Keratinocyte (primary cell): ENCODE measurements at regions not wholly inside any gene's neighbourhood (a gene's known extent, or its start where the extent isn't known, plus 50 kb on each side); places are given as distances from the start of the nearest gene placed in this dataset.

Experiments
- DNase-seq: peaks from one replicate; pipeline ENCODE4 v3.0.0-alpha.2; 2011; ENCODE audit warnings: low read depth, missing footprints, low spot score
- FAIRE-seq: peaks from 2 replicates; lab custom pipeline; 2011; peaks lifted over from hg19 to GRCh38; lab: Jason Lieb, UNC
- H2AFZ ChIP-seq: 2 replicates; pipeline ENCODE4 v1.6.0; 2012; ENCODE audit warnings: low read length, control low read depth, inconsistent platforms; ENCODE audit not compliant: control insufficient read depth
- H3K27ac ChIP-seq: 2 replicates; pipeline ENCODE4 v1.5.1; 2011; ENCODE audit warnings: low read length; ENCODE audit not compliant: control insufficient read depth, insufficient read depth
- H3K27me3 ChIP-seq: 3 replicates; pipeline ENCODE4 v1.6.0; 2011; ENCODE audit warnings: low read length; ENCODE audit not compliant: control insufficient read depth, insufficient read depth; ENCODE audit errors: extremely low read depth
- H3K36me3 ChIP-seq, 2 experiments: 2 replicates in 1 of 2; 3 replicates in 1 of 2; pipeline ENCODE4 v1.5.1; 2011; ENCODE audit warnings: low read length in 2 of 2, mild to moderate bottlenecking in 1 of 2; ENCODE audit not compliant: control insufficient read depth in 2 of 2, insufficient read depth in 2 of 2; ENCODE audit errors: extremely low read depth in 1 of 2
- H3K4me1 ChIP-seq: 3 replicates; pipeline ENCODE4 v1.5.1; 2011; ENCODE audit warnings: low read length; ENCODE audit not compliant: control insufficient read depth, insufficient read depth; ENCODE audit errors: extremely low read depth
- H3K4me2 ChIP-seq: 3 replicates; pipeline ENCODE4 v1.6.0; 2011; ENCODE audit warnings: low read depth, low read length; ENCODE audit not compliant: control insufficient read depth, insufficient read depth; ENCODE audit errors: extremely low read depth
- H3K4me3 ChIP-seq, 3 experiments: fragments of 200-600 bp in 1 of 3; sonication (generic) in 1 of 3; 2 replicates in 2 of 3; 3 replicates in 1 of 3; pipeline ENCODE4 v1.5.1; 2011 to 2016; ENCODE audit warnings: low read length in 3 of 3, mild to moderate bottlenecking in 3 of 3, control low read depth in 2 of 3, inconsistent platforms in 1 of 3, low read depth in 1 of 3, mixed read lengths in 1 of 3, mixed run types in 1 of 3, moderate library complexity in 1 of 3; ENCODE audit not compliant: control insufficient read depth in 2 of 3, insufficient read depth in 2 of 3; ENCODE audit errors: extremely low read depth in 1 of 3
- H3K79me2 ChIP-seq: 2 replicates; pipeline ENCODE4 v1.6.0; 2012; ENCODE audit warnings: low read length; ENCODE audit not compliant: control insufficient read depth, insufficient read depth
- H3K9ac ChIP-seq: 3 replicates; pipeline ENCODE4 v1.6.0; 2011; ENCODE audit warnings: low read length; ENCODE audit not compliant: control insufficient read depth, insufficient read depth; ENCODE audit errors: extremely low read depth
- H3K9me1 ChIP-seq: 3 replicates; pipeline ENCODE4 v1.6.0; 2011; ENCODE audit warnings: low read length; ENCODE audit not compliant: control insufficient read depth, insufficient read depth; ENCODE audit errors: extremely low read depth
- H3K9me3 ChIP-seq: 2 replicates; pipeline ENCODE4 v1.5.1; 2012; ENCODE audit warnings: low read depth, low read length; ENCODE audit not compliant: control insufficient read depth
- H4K20me1 ChIP-seq: 3 replicates; pipeline ENCODE4 v1.6.0; 2011; ENCODE audit warnings: low read length; ENCODE audit not compliant: control insufficient read depth, insufficient read depth; ENCODE audit errors: extremely low read depth
- CTCF ChIP-seq, 3 experiments: IDR thresholded peaks in 1 of 3; conservative IDR thresholded peaks in 1 of 3; optimal IDR thresholded peaks in 1 of 3; 2 replicates in 2 of 3; 3 replicates in 1 of 3; pipeline versions ENCODE3 to v1.5.1; 2011; ENCODE audit warnings: low read length in 3 of 3, mild to moderate bottlenecking in 3 of 3, moderate library complexity in 2 of 3, control low read depth in 1 of 3, inconsistent platforms in 1 of 3; ENCODE audit not compliant: insufficient read depth in 2 of 3; ENCODE audit errors: extremely low read depth in 1 of 3
- EZH2 ChIP-seq: IDR thresholded peaks from one replicate; pipeline ENCODE4 v1.6.1; 2012; ENCODE audit warnings: inconsistent platforms, mild to moderate bottlenecking, low read length, moderate library complexity
- dilution Hi-C: fragments of 300-500 bp; cut with MboI; formaldehyde crosslinking; loops from one replicate; pipeline ENCODE4 v1.7.0; 2020; ENCODE audit warnings: low sequenced_read_pairs; ENCODE audit not compliant: extremely low pct_ligation_motif_present

GRCh38 chr10:128709686-128710085, 583.5 kb upstream of the MKI67 start:
- Histone ChIP-seq H3K9ac (no peak overlapping the region), H3K4me3 (no peak overlapping the region), H3K79me2 (no peaks in the 10 kb centered on the region), H3K9me1 (no peaks in the 10 kb centered on the region), H3K27ac (no peak overlapping the region), H4K20me1 (no peaks in the 10 kb centered on the region), H3K27me3 (no peaks in the 10 kb centered on the region), H3K9me3 (no peaks in the 10 kb centered on the region), H3K4me1 (no peaks in the 10 kb centered on the region), H3K4me2 (no peak overlapping the region), H2AFZ (no peak overlapping the region), H3K36me3 (no peaks in the 10 kb centered on the region)
- dilution Hi-C loops = no loop called here
- no peak for DNase-seq
- no peak for FAIRE-seq
- TF ChIP-seq CTCF (optimal IDR thresholded peaks at IDR 0.05 in 1 of 3, IDR thresholded peaks at IDR 0.05 in 1 of 3, conservative IDR thresholded peaks at IDR 0.05 in 1 of 3; ENCODE audit: extremely low read depth in 1 of 3, insufficient read depth in 2 of 3, low read length in 3 of 3) (no peak), EZH2 (no peak)

GRCh38 chr10:128710098-128710797, 584.0 kb upstream of the MKI67 start:
- no peaks in the 10 kb centered on the region for H3K36me3 ChIP-seq
- no peaks in the 10 kb centered on the region for H3K9me1 ChIP-seq
- TF ChIP-seq CTCF (optimal IDR thresholded peaks at IDR 0.05 in 1 of 3, IDR thresholded peaks at IDR 0.05 in 1 of 3, conservative IDR thresholded peaks at IDR 0.05 in 1 of 3; ENCODE audit: extremely low read depth in 1 of 3, insufficient read depth in 2 of 3, low read length in 3 of 3) = no peak
- TF ChIP-seq EZH2 = no peak
- DNase-seq (no peak), FAIRE-seq (no peak)
- H2AFZ ChIP-seq = no peak overlapping the region
- H3K4me2 ChIP-seq = no peak overlapping the region
- no peak overlapping the region for H3K9ac ChIP-seq
- no peaks in the 10 kb centered on the region for H3K79me2 ChIP-seq
- no peak overlapping the region for H3K4me3 ChIP-seq
- dilution Hi-C loops = no loop called here
- H3K4me1 ChIP-seq = no peaks in the 10 kb centered on the region
- H4K20me1 ChIP-seq = no peaks in the 10 kb centered on the region
- H3K27ac ChIP-seq = no peak overlapping the region
- no peaks in the 10 kb centered on the region for H3K27me3 ChIP-seq
- no peaks in the 10 kb centered on the region for H3K9me3 ChIP-seq
